ENCODE measurements at regions not wholly inside any gene's neighbourhood (a gene's known extent, or its start where the extent isn't known, plus 50 kb on each side); places are given as distances from the start of the nearest gene placed in this dataset.

- Mint-ChIP-seq H3K36me3 (ENCODE audit: insufficient read depth, unreplicated experiment) (no peaks in the 10 kb centered on the region), H3K4me1 (ENCODE audit: low read depth, unreplicated experiment) (no peaks in the 10 kb centered on the region), H3K9me3 (ENCODE audit: unreplicated experiment) (no peaks in the 10 kb centered on the region), H3K4me3 (ENCODE audit: unreplicated experiment) (no peak overlapping the region), H3K27ac (ENCODE audit: unreplicated experiment) (no peak overlapping the region), H3K27me3 (ENCODE audit: insufficient read depth, unreplicated experiment) (no peaks in the 10 kb centered on the region)
- Histone ChIP-seq H3K4me1 (no peaks in the 10 kb centered on the region), H3K36me3 (ENCODE audit: control insufficient read depth, insufficient read depth, low read length) (no peaks in the 10 kb centered on the region), H3K9me3 (no peaks in the 10 kb centered on the region), H3K27me3 (replicated peaks; ENCODE audit: control insufficient read depth, insufficient read depth, low read length) (no peaks in the 10 kb centered on the region), H3K4me3 (ENCODE audit: low read depth, low read length) (no peak overlapping the region)
- POLR2A ChIA-PET = no interaction called here
- CTCF ChIA-PET = interaction anchor here (0.6 kb wide), 1 partner anchor 444 kb away, joined by 3 read pairs; no protein-coding TSS in a partner anchor
- BruUV-seq (replicated peaks) = no TSS peak
- DNase-seq = no peak
- no peak for TF ChIP-seq CTCF (IDR thresholded peaks at IDR 0.05; ENCODE audit: insufficient read depth in 1 of 2, low read depth in 1 of 2, low read length in 1 of 2, severe bottlenecking in 1 of 2, unreplicated experiment in 1 of 2)
- intact Hi-C loops (cut with micrococcal nuclease; ENCODE audit: unreplicated experiment) = no loop called here
Measured at GRCh38 chr3:103047640-103048039, 612.8 kb downstream of the ZPLD1 start.

GRCh38 chr3:103048068-103048722, 613.4 kb downstream of the ZPLD1 start:
- Mint-ChIP-seq H3K36me3 (ENCODE audit: insufficient read depth, unreplicated experiment) (no peaks in the 10 kb centered on the region), H3K9me3 (ENCODE audit: unreplicated experiment) (no peaks in the 10 kb centered on the region), H3K4me3 (ENCODE audit: unreplicated experiment) (no peak overlapping the region), H3K4me1 (ENCODE audit: low read depth, unreplicated experiment) (no peaks in the 10 kb centered on the region), H3K27me3 (ENCODE audit: insufficient read depth, unreplicated experiment) (no peaks in the 10 kb centered on the region), H3K27ac (ENCODE audit: unreplicated experiment) (no peak overlapping the region)
- BruUV-seq (replicated peaks) = no TSS peak
- POLR2A ChIA-PET = no interaction called here
- Histone ChIP-seq H3K9me3 (no peaks in the 10 kb centered on the region), H3K36me3 (ENCODE audit: control insufficient read depth, insufficient read depth, low read length) (no peaks in the 10 kb centered on the region), H3K4me3 (ENCODE audit: low read depth, low read length) (no peak overlapping the region), H3K4me1 (no peaks in the 10 kb centered on the region), H3K27me3 (replicated peaks; ENCODE audit: control insufficient read depth, insufficient read depth, low read length) (no peaks in the 10 kb centered on the region)
- no peak for DNase-seq
- intact Hi-C loops (cut with micrococcal nuclease; ENCODE audit: unreplicated experiment) = no loop called here
- no peak for TF ChIP-seq CTCF (IDR thresholded peaks at IDR 0.05; ENCODE audit: insufficient read depth in 1 of 2, low read depth in 1 of 2, low read length in 1 of 2, severe bottlenecking in 1 of 2, unreplicated experiment in 1 of 2)
- CTCF ChIA-PET = interaction anchor here (0.6 kb wide), 1 partner anchor 443 kb away, joined by 3 read pairs; no protein-coding TSS in a partner anchor

- H3K27me3 Mint-ChIP-seq (ENCODE audit: insufficient read depth, unreplicated experiment) = no peaks in the 10 kb centered on the region
- H3K4me1 ChIP-seq = peaks cover 16% of the 10 kb centered on the region
- no peaks in the 10 kb centered on the region for H3K9me3 ChIP-seq
- ChIA-PET POLR2A (no interaction called here), CTCF (no interaction called here)
- no peaks in the 10 kb centered on the region for H3K36me3 Mint-ChIP-seq (ENCODE audit: insufficient read depth, unreplicated experiment)
- H3K4me3 ChIP-seq (ENCODE audit: low read depth, low read length) = no peak overlapping the region
- H3K4me1 Mint-ChIP-seq (ENCODE audit: low read depth, unreplicated experiment) = peaks cover 11% of the 10 kb centered on the region
- H3K27me3 ChIP-seq (replicated peaks; ENCODE audit: control insufficient read depth, insufficient read depth, low read length) = no peaks in the 10 kb centered on the region
- intact Hi-C loops (cut with micrococcal nuclease; ENCODE audit: unreplicated experiment) = no loop called here
- BruUV-seq (replicated peaks) = no TSS peak
- no peak for DNase-seq
- TF ChIP-seq CTCF (IDR thresholded peaks at IDR 0.05; ENCODE audit: insufficient read depth in 1 of 2, low read depth in 1 of 2, low read length in 1 of 2, severe bottlenecking in 1 of 2, unreplicated experiment in 1 of 2) = no peak
- H3K9me3 Mint-ChIP-seq (ENCODE audit: unreplicated experiment) = no peaks in the 10 kb centered on the region
- H3K27ac Mint-ChIP-seq (ENCODE audit: unreplicated experiment) = no peak overlapping the region
- no peaks in the 10 kb centered on the region for H3K36me3 ChIP-seq (ENCODE audit: control insufficient read depth, insufficient read depth, low read length)
- no peak overlapping the region for H3K4me3 Mint-ChIP-seq (ENCODE audit: unreplicated experiment)
Measured at GRCh38 chr3:103052236-103052830, 617.5 kb downstream of the ZPLD1 start.

Data from Caco-2 (cell line).